Heart left ventricle (tissue), 13 donors: ENCODE measurements at regions not wholly inside any gene's neighbourhood (a gene's known extent, or its start where the extent isn't known, plus 50 kb on each side); places are given as distances from the start of the nearest gene placed in this dataset.

Experiments
- CTCF ChIP-seq, 12 donors: fragments of 200-600 bp; sonication (generic) in 4 of 12; IDR thresholded peaks; one replicate each; pipeline versions ENCODE4 v1.5.0 to v1.8.0; 2018 to 2022; ENCODE audit warnings: antibody characterized with exemption in 12 of 12, mild to moderate bottlenecking in 5 of 12
- POLR2A ChIP-seq, 2 donors: fragments of 450-650 bp; IDR thresholded peaks; one replicate each; pipeline ENCODE4 v1.6.1; 2017; ENCODE audit warnings: antibody characterized with exemption in 2 of 2, mild to moderate bottlenecking in 2 of 2, moderate library complexity in 2 of 2
- donor health status: ischemic (EF 13 %, LVEDD 7.1; RV severe dilation, severe dysfunction).
- donor health status: DM: no; HTN: yes; CAD: no.
- donor health status: DM: no; HTN: no; CAD: no.
- donor health status: ischemic (EF 25% LVEDD 6.9; RV normal size, moderate dysfunction).
- donor health status: ischemic (EF 25% LVEDD 5.7; RV mildly dilated, moderate dysfunction).
- donor health status: ischemic (EF 35%, LVEDD 5.7; RV mildly dilated, moderate dysfunction).
- donor health status: nonischemic (EF 11% LVEDD 7.7; RV severe dilation, severe dysfunction).
- donor health status: DM: yes; HTN: yes; CAD: no.
- donor health status: PGD.
- donor health status: ischemic (EF 29% LVEDD 5.4; RV normal size, mild dysfunction).
- donor health status: nonischemic (EF 23%, LVEDD 6.1; RV moderate dilation, normal function).

- TF ChIP-seq CTCF (IDR thresholded peaks at IDR 0.05) (no peak), POLR2A (IDR thresholded peaks at IDR 0.05) (no peak)
Observed at GRCh38 chr3:190238871-190239270, 83.4 kb downstream of the CLDN1 start.
